ENCODE measurements at regions not wholly inside any gene's neighbourhood (a gene's known extent, or its start where the extent isn't known, plus 50 kb on each side); places are given as distances from the start of the nearest gene placed in this dataset.

DNA sequence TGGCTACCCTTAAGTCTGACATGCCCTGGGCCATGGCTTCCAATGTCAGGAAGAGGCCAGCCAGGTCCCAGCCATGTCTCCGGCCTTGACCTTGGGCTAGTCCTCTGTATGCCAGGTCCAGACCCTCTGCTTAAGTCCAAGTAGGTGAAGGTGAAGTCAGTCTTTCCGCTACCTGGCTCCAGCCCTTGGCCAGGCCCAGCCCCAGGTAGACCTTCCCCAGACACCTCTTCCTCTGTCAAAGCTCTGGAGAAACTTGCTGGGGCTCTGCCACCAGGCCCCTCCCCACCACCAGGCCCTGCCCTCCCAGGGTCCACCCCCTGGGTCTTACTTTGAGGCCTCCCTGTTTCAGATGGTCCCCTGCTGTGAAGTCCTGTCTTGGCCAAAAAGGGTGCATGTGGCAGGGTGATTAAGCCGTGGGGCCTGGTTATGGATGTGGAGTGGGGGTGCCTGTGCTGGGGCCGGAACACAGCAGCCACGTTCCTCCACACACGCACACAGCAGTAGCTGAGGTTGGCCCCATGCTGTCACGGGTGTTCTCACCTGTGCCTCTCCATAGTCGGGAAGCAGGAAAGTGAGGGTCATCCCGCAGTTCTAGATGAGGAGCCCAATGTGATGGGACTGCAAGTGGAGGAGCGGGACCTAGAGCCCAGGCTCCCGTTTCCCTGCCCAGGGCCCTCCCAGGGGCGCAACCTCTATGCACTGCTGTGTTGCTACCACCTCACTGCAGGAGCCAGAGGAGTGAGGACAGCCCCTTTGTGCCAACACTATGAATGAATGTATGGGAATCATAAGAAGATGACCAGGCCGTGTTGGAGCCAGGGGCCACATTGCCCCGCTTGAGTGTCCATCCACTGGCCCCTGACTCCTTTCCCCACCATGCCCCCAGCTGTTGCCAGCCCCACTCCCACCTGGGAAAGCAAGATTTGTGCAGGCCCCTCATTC, 72.2 kb downstream of the LINC01488 start:
- H3K9me3 ChIP-seq, result peaks cover 19% of the 10 kb centered on the region
- TF ChIP-seq, protein P1, sequence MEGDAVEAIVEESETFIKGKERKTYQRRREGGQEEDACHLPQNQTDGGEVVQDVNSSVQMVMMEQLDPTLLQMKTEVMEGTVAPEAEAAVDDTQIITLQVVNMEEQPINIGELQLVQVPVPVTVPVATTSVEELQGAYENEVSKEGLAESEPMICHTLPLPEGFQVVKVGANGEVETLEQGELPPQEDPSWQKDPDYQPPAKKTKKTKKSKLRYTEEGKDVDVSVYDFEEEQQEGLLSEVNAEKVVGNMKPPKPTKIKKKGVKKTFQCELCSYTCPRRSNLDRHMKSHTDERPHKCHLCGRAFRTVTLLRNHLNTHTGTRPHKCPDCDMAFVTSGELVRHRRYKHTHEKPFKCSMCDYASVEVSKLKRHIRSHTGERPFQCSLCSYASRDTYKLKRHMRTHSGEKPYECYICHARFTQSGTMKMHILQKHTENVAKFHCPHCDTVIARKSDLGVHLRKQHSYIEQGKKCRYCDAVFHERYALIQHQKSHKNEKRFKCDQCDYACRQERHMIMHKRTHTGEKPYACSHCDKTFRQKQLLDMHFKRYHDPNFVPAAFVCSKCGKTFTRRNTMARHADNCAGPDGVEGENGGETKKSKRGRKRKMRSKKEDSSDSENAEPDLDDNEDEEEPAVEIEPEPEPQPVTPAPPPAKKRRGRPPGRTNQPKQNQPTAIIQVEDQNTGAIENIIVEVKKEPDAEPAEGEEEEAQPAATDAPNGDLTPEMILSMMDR (IDR thresholded peaks at IDR 0.05), result no peak
- no peaks in the 10 kb centered on the region for H3K4me1 ChIP-seq (ENCODE audit: low read depth)
- no peaks in the 10 kb centered on the region for H3K36me3 ChIP-seq (ENCODE audit: low read depth)
- ATAC-seq (no peak), DNase-seq (no peak)
- H3K4me3 ChIP-seq, result no peak overlapping the region
- intact Hi-C loops (cut with DNase I, micrococcal nuclease), result no loop called here

DNA sequence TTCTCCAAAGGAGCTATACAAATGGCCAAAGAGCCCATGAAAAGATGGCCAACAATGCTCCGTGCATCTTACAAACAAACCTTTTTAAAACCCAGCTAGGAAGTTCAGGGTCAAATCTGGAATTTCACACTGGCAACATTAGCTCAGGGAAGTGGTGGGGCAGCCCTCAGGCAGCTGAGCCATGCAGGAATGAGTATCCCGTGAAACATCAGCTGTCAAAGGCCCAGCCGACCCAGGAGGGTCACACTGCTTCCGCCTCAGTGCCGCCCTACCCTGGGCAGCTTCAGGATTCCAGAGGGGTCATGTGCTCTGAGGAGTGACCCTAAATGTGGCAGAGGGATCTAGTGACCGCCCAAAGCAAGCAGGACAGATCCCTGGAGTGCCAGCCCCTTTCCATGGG, 73.4 kb downstream of the LINC01488 start:
- Histone ChIP-seq H3K4me3 (no peak overlapping the region), H3K4me1 (ENCODE audit: low read depth) (no peaks in the 10 kb centered on the region), H3K36me3 (ENCODE audit: low read depth) (no peaks in the 10 kb centered on the region), H3K9me3 (peaks cover 11% of the 10 kb centered on the region)
- DNase-seq (no peak), ATAC-seq (no peak)
- TF ChIP-seq, protein P1 (IDR thresholded peaks at IDR 0.05), result no peak
- intact Hi-C loops (cut with DNase I, micrococcal nuclease), result no loop called here

DNA sequence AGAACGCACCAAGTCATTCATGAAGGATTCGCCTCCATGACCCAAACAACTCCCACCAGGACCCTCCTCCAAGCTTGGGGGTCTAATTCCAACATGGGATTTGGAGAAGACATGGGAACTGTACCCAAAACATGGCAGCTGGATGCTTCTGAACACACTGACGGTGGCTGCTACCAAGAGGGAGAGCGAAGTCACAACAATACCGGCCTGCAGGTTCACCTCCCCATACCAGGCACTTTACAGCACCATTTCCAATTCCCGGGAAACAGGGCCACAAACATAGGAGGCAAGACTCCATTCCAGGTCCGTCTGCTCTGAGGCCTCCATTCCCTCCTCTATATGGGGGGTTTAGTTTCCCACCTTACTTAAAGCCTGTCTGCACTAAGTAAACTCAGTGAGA, 75.8 kb downstream of the LINC01488 start:
- no peaks in the 10 kb centered on the region for H3K9me3 ChIP-seq
- ATAC-seq (no peak), DNase-seq (no peak)
- intact Hi-C loops (cut with DNase I, micrococcal nuclease), result no loop called here
- TF ChIP-seq, protein P1 (IDR thresholded peaks at IDR 0.05), result no peak
- no peaks in the 10 kb centered on the region for H3K4me1 ChIP-seq (ENCODE audit: low read depth)
- H3K36me3 ChIP-seq (ENCODE audit: low read depth), result no peaks in the 10 kb centered on the region
- no peak overlapping the region for H3K4me3 ChIP-seq

DNA sequence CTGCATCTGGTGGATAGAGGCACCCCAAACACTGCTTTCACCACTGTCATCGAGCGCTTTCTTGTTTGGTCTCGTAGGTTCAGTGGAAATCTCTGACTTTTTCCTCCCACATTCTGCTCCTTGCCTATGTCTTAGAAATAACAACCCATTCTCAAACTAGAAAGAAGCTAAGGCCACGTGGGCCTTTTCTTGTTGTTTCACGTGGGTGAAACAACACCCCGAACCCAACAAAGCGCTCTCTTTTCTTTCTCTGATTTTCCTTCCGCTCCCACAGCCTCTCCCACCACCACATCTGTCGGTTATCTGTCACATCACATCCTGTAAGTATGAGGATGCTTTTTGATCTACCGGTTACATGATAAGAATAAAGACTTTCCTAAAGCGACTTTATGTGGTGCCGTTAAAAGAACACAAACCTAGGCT, 77.1 kb downstream of the LINC01488 start:
- TF ChIP-seq, protein P1 (IDR thresholded peaks at IDR 0.05), result no peak
- Histone ChIP-seq H3K36me3 (ENCODE audit: low read depth) (no peaks in the 10 kb centered on the region), H3K9me3 (no peaks in the 10 kb centered on the region), H3K4me1 (ENCODE audit: low read depth) (no peaks in the 10 kb centered on the region), H3K4me3 (no peak overlapping the region)
- ATAC-seq (no peak), DNase-seq (no peak)
- intact Hi-C loops (cut with DNase I, micrococcal nuclease), result no loop called here

DNA sequence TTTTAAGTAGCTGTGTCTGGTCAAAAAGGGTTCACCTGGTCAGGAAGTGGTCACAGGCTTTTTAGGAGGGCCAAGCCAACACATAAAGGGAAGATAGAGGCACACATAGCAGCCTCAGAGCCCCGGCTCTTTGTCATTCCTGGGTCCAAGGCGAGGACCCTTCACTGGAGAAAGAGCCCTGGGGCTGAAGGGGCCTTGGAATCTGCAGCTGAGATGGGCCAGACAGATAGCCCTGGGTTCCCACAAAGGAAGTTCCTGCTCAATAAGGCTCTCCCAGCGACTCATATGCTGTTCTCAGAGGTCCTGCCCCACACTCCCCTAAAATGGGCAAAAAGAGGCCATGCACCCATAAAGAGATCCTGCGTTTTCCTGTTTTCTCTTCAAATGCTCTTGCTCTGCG, 77.7 kb downstream of the LINC01488 start:
- Histone ChIP-seq H3K4me3 (no peak overlapping the region), H3K4me1 (ENCODE audit: low read depth) (no peaks in the 10 kb centered on the region), H3K9me3 (no peaks in the 10 kb centered on the region), H3K36me3 (ENCODE audit: low read depth) (no peaks in the 10 kb centered on the region)
- TF ChIP-seq, protein P1 (IDR thresholded peaks at IDR 0.05), result no peak
- DNase-seq, result no peak
- intact Hi-C loops (cut with DNase I, micrococcal nuclease), result no loop called here
- ATAC-seq, result no peak
